Neural cell (in vitro differentiated cells): ENCODE measurements at regions not wholly inside any gene's neighbourhood (a gene's known extent, or its start where the extent isn't known, plus 50 kb on each side); places are given as distances from the start of the nearest gene placed in this dataset.

Source experiments
- H2AFZ ChIP-seq: fragments of 200-600, 300-800 bp; sonication (generic), shearing (Covaris generic); 2 replicates; pipeline ENCODE4 v1.6.0; 2014; ENCODE audit warnings: low read depth, mild to moderate bottlenecking, antibody characterized with exemption, low read length, moderate library complexity
- H3F3A ChIP-seq: fragments of 200-600 bp; shearing (Covaris generic); 2 replicates; pipeline ENCODE4 v1.6.1; 2016; ENCODE audit warnings: mild to moderate bottlenecking, moderate library complexity, mixed read lengths, antibody characterized with exemption, low read length; ENCODE audit not compliant: insufficient read depth, poor library complexity, severe bottlenecking
- H3K27ac ChIP-seq: fragments of 200-600, 300-800 bp; sonication (generic), shearing (Covaris generic); 2 replicates; pipeline ENCODE4 v1.5.1; 2014; ENCODE audit warnings: mild to moderate bottlenecking, low read length, moderate library complexity
- H3K27me3 ChIP-seq: fragments of 300-800, 200-600 bp; sonication (generic), shearing (Covaris generic); 2 replicates; pipeline ENCODE4 v1.6.0; 2014; ENCODE audit warnings: mild to moderate bottlenecking, low read depth, low read length, moderate library complexity; ENCODE audit not compliant: insufficient read depth
- H3K36me3 ChIP-seq: fragments of 300-800, 200-600 bp; sonication (generic), shearing (Covaris generic); 2 replicates; pipeline ENCODE4 v1.5.1; 2014; ENCODE audit warnings: mild to moderate bottlenecking, antibody characterized with exemption, low read length, moderate library complexity; ENCODE audit not compliant: insufficient read depth
- H3K4me2 ChIP-seq: fragments of 300-800, 200-600 bp; sonication (generic), shearing (Covaris generic); 2 replicates; pipeline ENCODE4 v1.6.0; 2014; ENCODE audit warnings: mild to moderate bottlenecking, low read length
- H3K4me3 ChIP-seq: fragments of 300-800, 200-600 bp; sonication (generic), shearing (Covaris generic); 2 replicates; pipeline ENCODE4 v1.5.1; 2014; ENCODE audit warnings: mild to moderate bottlenecking, low read length, moderate library complexity
- H3K79me2 ChIP-seq: fragments of 200-600 bp; shearing (Covaris generic); replicated peaks from 2 replicates; pipeline ENCODE4 v1.6.0; 2014; ENCODE audit warnings: mild to moderate bottlenecking, low read length, moderate library complexity; ENCODE audit not compliant: insufficient read depth
- H3K9ac ChIP-seq: fragments of 300-800, 200-600 bp; sonication (generic), shearing (Covaris generic); 2 replicates; pipeline ENCODE4 v1.6.1; 2016; ENCODE audit warnings: mild to moderate bottlenecking, low read length, mixed read lengths
- H3K9me2 ChIP-seq: fragments of 200-600 bp; shearing (Covaris generic); 2 replicates; pipeline ENCODE4 v1.6.1; 2016; ENCODE audit warnings: mild to moderate bottlenecking, low read length, mixed read lengths; ENCODE audit not compliant: insufficient read depth
- H3K9me3 ChIP-seq: fragments of 200-600, 300-800 bp; sonication (generic), shearing (Covaris generic); 2 replicates; pipeline ENCODE4 v1.6.1; 2016; ENCODE audit warnings: mild to moderate bottlenecking, mixed run types, low read length, moderate library complexity, mixed read lengths
- H4K20me1 ChIP-seq: fragments of 200-600 bp; shearing (Covaris generic); 2 replicates; pipeline ENCODE4 v1.6.1; 2016; ENCODE audit warnings: mild to moderate bottlenecking, mixed run types; ENCODE audit not compliant: insufficient read depth
- CTCF ChIP-seq: fragments of 450-650 bp; IDR thresholded peaks from 2 replicates; pipeline ENCODE4 v1.5.1; 2014; ENCODE audit warnings: antibody characterized with exemption, mild to moderate bottlenecking, moderate library complexity; ENCODE audit not compliant: poor library complexity, severe bottlenecking
- EP300 ChIP-seq: fragments of 450-650 bp; conservative IDR thresholded peaks from 2 replicates; pipeline ENCODE4 v1.6.1; 2014; ENCODE audit warnings: antibody characterized with exemption, mild to moderate bottlenecking, moderate library complexity; ENCODE audit not compliant: poor library complexity, severe bottlenecking
- EZH2 ChIP-seq: fragments of 200-600, 300-800 bp; shearing (Covaris generic), sonication (generic); IDR thresholded peaks from 2 replicates; pipeline ENCODE4 v1.6.1; 2014; ENCODE audit warnings: antibody characterized with exemption, low read length, borderline replicate concordance, mild to moderate bottlenecking; ENCODE audit not compliant: insufficient read depth, poor library complexity, severe bottlenecking
- MXI1 ChIP-seq: fragments of 450-650 bp; conservative IDR thresholded peaks from 2 replicates; pipeline ENCODE4 v1.6.1; 2014; ENCODE audit warnings: antibody characterized with exemption, mild to moderate bottlenecking; ENCODE audit not compliant: poor library complexity, severe bottlenecking
- POLR2AphosphoS5 ChIP-seq: IDR thresholded peaks from 2 replicates; pipeline ENCODE4 v1.6.1; 2012
- RAD21 ChIP-seq: fragments of 450-650 bp; conservative IDR thresholded peaks from 2 replicates; pipeline ENCODE4 v1.6.1; 2014; ENCODE audit warnings: antibody characterized with exemption, mild to moderate bottlenecking, moderate library complexity
- REST ChIP-seq: IDR thresholded peaks from 2 replicates; pipeline ENCODE4 v1.6.1; 2012; ENCODE audit warnings: borderline replicate concordance
- SMC3 ChIP-seq: fragments of 450-650 bp; conservative IDR thresholded peaks from 2 replicates; pipeline ENCODE4 v1.6.1; 2014; ENCODE audit warnings: antibody characterized with exemption, mild to moderate bottlenecking, moderate library complexity; ENCODE audit not compliant: poor library complexity
- TAF1 ChIP-seq: IDR thresholded peaks from 2 replicates; pipeline ENCODE4 v1.6.1; 2012; ENCODE audit warnings: low read depth

- H4K20me1 ChIP-seq, result no peaks in the 10 kb centered on the region
- TF ChIP-seq POLR2AphosphoS5 (no peak), EP300 (no peak), CTCF (no peak), SMC3 (no peak), EZH2 (no peak), RAD21 (no peak), MXI1 (no peak), REST (no peak)
- H3K27me3 ChIP-seq, result no peaks in the 10 kb centered on the region
- H3K79me2 ChIP-seq, result no peaks in the 10 kb centered on the region
- H3K9ac ChIP-seq, result no peak overlapping the region
- H3K36me3 ChIP-seq, result no peaks in the 10 kb centered on the region
- H2AFZ ChIP-seq, result no peak overlapping the region
- H3K9me3 ChIP-seq, result no peaks in the 10 kb centered on the region
- no peak overlapping the region for H3K27ac ChIP-seq
- H3K9me2 ChIP-seq, result no peaks in the 10 kb centered on the region
- H3K4me2 ChIP-seq, result no peak overlapping the region
- H3F3A ChIP-seq, result no peaks in the 10 kb centered on the region
- no peak overlapping the region for H3K4me3 ChIP-seq
Measured at GRCh38 chr6:10272591-10272990, 142.3 kb downstream of the TFAP2A start.

GRCh38 chr6:10271982-10272381, 142.9 kb downstream of the TFAP2A start:
- Histone ChIP-seq H3K9me3 (no peaks in the 10 kb centered on the region), H3K27me3 (no peaks in the 10 kb centered on the region)
- TF ChIP-seq MXI1 (no peak), CTCF (no peak), SMC3 (no peak), RAD21 (no peak), REST (no peak), EP300 (no peak), TAF1 (no peak), EZH2 (no peak), POLR2AphosphoS5 (no peak)

More at GRCh38 chr6:10271982-10272381, 142.9 kb downstream of the TFAP2A start:
- Histone ChIP-seq H2AFZ (no peak overlapping the region), H3K4me2 (no peak overlapping the region), H3K9me2 (no peaks in the 10 kb centered on the region), H4K20me1 (no peaks in the 10 kb centered on the region), H3K9ac (no peak overlapping the region), H3K36me3 (no peaks in the 10 kb centered on the region), H3F3A (no peaks in the 10 kb centered on the region), H3K27ac (no peak overlapping the region), H3K4me3 (no peak overlapping the region), H3K79me2 (no peaks in the 10 kb centered on the region)
